Stomach (tissue), 8 donors: ENCODE measurements at regions not wholly inside any gene's neighbourhood (a gene's known extent, or its start where the extent isn't known, plus 50 kb on each side); places are given as distances from the start of the nearest gene placed in this dataset.
"Not testable (repeated sequence)": the region's sequence is repeated elsewhere in the genome, so short reads cannot be mapped to it uniquely, and the experiment has no call there.

Experiments used
- DNase-seq, 2 donors: peaks; one replicate each; pipeline versions ENCODE4 v3.0.0 to v3.0.0-alpha.2; 2013 to 2019
- H3K27ac ChIP-seq, 5 donors: fragments of 200-600 bp in 4 of 5; sonication (generic) in 4 of 5; one replicate each; pipeline ENCODE4 v1.5.1; 2013 to 2019; ENCODE audit warnings: mild to moderate bottlenecking in 1 of 5, moderate library complexity in 1 of 5
- H3K27me3 ChIP-seq, 3 donors: fragments of 200-600 bp; sonication (generic); one replicate each; pipeline ENCODE4 v1.5.1; 2017 to 2019; ENCODE audit warnings: mixed run types in 1 of 3
- H3K36me3 ChIP-seq, 4 donors: fragments of 200-600 bp; sonication (generic); 1 replicate in 3 of 4; 2 replicates in 1 of 4; pipeline ENCODE4 v1.5.1; 2016 to 2019
- H3K4me1 ChIP-seq, 4 donors: fragments of 200-600 bp; sonication (generic); one replicate each; pipeline ENCODE4 v1.5.1; 2016 to 2019
- H3K4me3 ChIP-seq, 4 donors: fragments of 200-600 bp; sonication (generic) in 3 of 4; one replicate each; pipeline ENCODE4 v1.5.1; 2016 to 2019; ENCODE audit warnings: mild to moderate bottlenecking in 1 of 4
- H3K9me3 ChIP-seq, 4 donors: fragments of 200-600 bp; sonication (generic); one replicate each; pipeline ENCODE4 v1.5.1; 2016 to 2019
- CTCF ChIP-seq, 7 experiments: fragments of 450-650 bp in 4 of 7; fragments of 200-600 bp in 3 of 7; sonication (generic) in 3 of 7; IDR thresholded peaks; one replicate each; pipeline ENCODE4 v1.5.1; 2016 to 2019; ENCODE audit warnings: antibody characterized with exemption in 7 of 7, control low read depth in 2 of 7, mild to moderate bottlenecking in 1 of 7
- EP300 ChIP-seq: sonication (generic); formaldehyde crosslinking; IDR thresholded peaks from one replicate; pipeline ENCODE4 v1.6.1; 2017; ENCODE audit warnings: antibody characterized with exemption
- POLR2A ChIP-seq, 4 donors: fragments of 450-650 bp; IDR thresholded peaks; one replicate each; pipeline ENCODE4 v1.6.1; 2016; ENCODE audit warnings: antibody characterized with exemption in 4 of 4, control low read depth in 2 of 4, mild to moderate bottlenecking in 1 of 4, moderate library complexity in 1 of 4
- POLR2AphosphoS5 ChIP-seq, 3 donors: sonication (generic); formaldehyde crosslinking; IDR thresholded peaks; one replicate each; pipeline ENCODE4 v1.6.1; 2016; ENCODE audit warnings: antibody characterized with exemption in 3 of 3
- WGBS, 5 donors: extraction: QIAGEN DNeasy Blood & Tissue Kit in 3 of 5; methylation state at CpG; one replicate each; pipeline versions ENCODE4 v1.1.5 to v1.1.7; 2013 to 2018; 5-methylcytosine and 5-hydroxymethylcytosine counted together
- intact Hi-C: fragments of 100-400 bp; cut with DNase I; formaldehyde crosslinking; loops from one replicate; pipeline ENCODE4 v1.15.1; 2023; ENCODE audit warnings: low total_unique reads
- donor health status: healthy with polysubstance abuse.
- donor health status: Bipolar disorder and iron deficiency.
- donor health status: healthy.

GRCh38 chr13:44643256-44643655, 67.1 kb upstream of the TSC22D1 start:
- WGBS, 5 donors = 88 to 94% (median 90%) methylated on average over 7 of the region's 7 CpGs
- H3K36me3 ChIP-seq = no peaks in the 10 kb centered on the region

GRCh38 chr13:44637581-44637980, 61.5 kb upstream of the TSC22D1 start:
- no peaks in the 10 kb centered on the region for H3K27me3 ChIP-seq
- H3K27ac ChIP-seq = no peak overlapping the region
- DNase-seq = no peak
- H3K4me1 ChIP-seq = no peaks in the 10 kb centered on the region
- intact Hi-C loops = no loop called here
- H3K36me3 ChIP-seq = no peaks in the 10 kb centered on the region
- H3K4me3 ChIP-seq = no peak overlapping the region
- H3K9me3 ChIP-seq = no peaks in the 10 kb centered on the region
- no peak for TF ChIP-seq POLR2AphosphoS5 (IDR thresholded peaks at IDR 0.05)
- TF ChIP-seq EP300 = no peak
- TF ChIP-seq POLR2A (IDR thresholded peaks at IDR 0.05) = no peak
- TF ChIP-seq CTCF (IDR thresholded peaks at IDR 0.05) = no peak

More at GRCh38 chr13:44643256-44643655, 67.1 kb upstream of the TSC22D1 start:
- H3K27ac ChIP-seq = no peak overlapping the region
- H3K4me3 ChIP-seq = no peak overlapping the region
- intact Hi-C loops = no loop called here
- no peaks in the 10 kb centered on the region for H3K4me1 ChIP-seq
- H3K9me3 ChIP-seq = no peaks in the 10 kb centered on the region
- no peaks in the 10 kb centered on the region for H3K27me3 ChIP-seq
- no peak for TF ChIP-seq EP300
- TF ChIP-seq CTCF (IDR thresholded peaks at IDR 0.05) = no peak
- TF ChIP-seq POLR2A (IDR thresholded peaks at IDR 0.05) = no peak
- DNase-seq = no peak

- Histone ChIP-seq H3K9me3 (no peaks in the 10 kb centered on the region), H3K4me3 (no peak overlapping the region), H3K36me3 (no peaks in the 10 kb centered on the region), H3K27me3 (no peaks in the 10 kb centered on the region), H3K4me1 (peaks cover 0 to 12% (median 0%) of the 10 kb centered on the region in 4 donors), H3K27ac (no peak overlapping the region)
- intact Hi-C loops = no loop called here
- no peak for TF ChIP-seq EP300
- TF ChIP-seq POLR2AphosphoS5 (IDR thresholded peaks at IDR 0.05) = no peak
- 32 to 57% (median 37%) methylated on average over 2 of the region's 2 CpGs for WGBS, 5 donors
- no peak for DNase-seq
Observed at GRCh38 chr13:44629465-44630183, 53.5 kb upstream of the TSC22D1 start.

GRCh38 chr13:44628826-44629225, 52.7 kb upstream of the TSC22D1 start:
- H3K9me3 ChIP-seq, H3K4me3 ChIP-seq, intact Hi-C loops, H3K27ac ChIP-seq, H3K36me3 ChIP-seq, H3K27me3 ChIP-seq, DNase-seq: not testable (repeated sequence)
- H3K4me1 ChIP-seq = peaks cover 0 to 12% (median 0%) of the 10 kb centered on the region in 4 donors

- H3K9me3 ChIP-seq = no peaks in the 10 kb centered on the region
- no peak for TF ChIP-seq POLR2AphosphoS5 (IDR thresholded peaks at IDR 0.05)
- no peak for TF ChIP-seq CTCF (IDR thresholded peaks at IDR 0.05)
- no peak for TF ChIP-seq EP300
- no peak for TF ChIP-seq POLR2A (IDR thresholded peaks at IDR 0.05)
- H3K36me3 ChIP-seq = no peaks in the 10 kb centered on the region
- no peak overlapping the region for H3K27ac ChIP-seq
- no peak for DNase-seq
- no peaks in the 10 kb centered on the region for H3K27me3 ChIP-seq
- H3K4me3 ChIP-seq = no peak overlapping the region
- WGBS, 5 donors = 78 to 93% (median 91%) methylated on average over 2 of the region's 2 CpGs
- intact Hi-C loops = no loop called here
- peaks cover 0 to 12% (median 0%) of the 10 kb centered on the region in 4 donors for H3K4me1 ChIP-seq
Observed at GRCh38 chr13:44627441-44627840, 51.3 kb upstream of the TSC22D1 start.
